ENCODE measurements at regions not wholly inside any gene's neighbourhood (a gene's known extent, or its start where the extent isn't known, plus 50 kb on each side); places are given as distances from the start of the nearest gene placed in this dataset.

DNA sequence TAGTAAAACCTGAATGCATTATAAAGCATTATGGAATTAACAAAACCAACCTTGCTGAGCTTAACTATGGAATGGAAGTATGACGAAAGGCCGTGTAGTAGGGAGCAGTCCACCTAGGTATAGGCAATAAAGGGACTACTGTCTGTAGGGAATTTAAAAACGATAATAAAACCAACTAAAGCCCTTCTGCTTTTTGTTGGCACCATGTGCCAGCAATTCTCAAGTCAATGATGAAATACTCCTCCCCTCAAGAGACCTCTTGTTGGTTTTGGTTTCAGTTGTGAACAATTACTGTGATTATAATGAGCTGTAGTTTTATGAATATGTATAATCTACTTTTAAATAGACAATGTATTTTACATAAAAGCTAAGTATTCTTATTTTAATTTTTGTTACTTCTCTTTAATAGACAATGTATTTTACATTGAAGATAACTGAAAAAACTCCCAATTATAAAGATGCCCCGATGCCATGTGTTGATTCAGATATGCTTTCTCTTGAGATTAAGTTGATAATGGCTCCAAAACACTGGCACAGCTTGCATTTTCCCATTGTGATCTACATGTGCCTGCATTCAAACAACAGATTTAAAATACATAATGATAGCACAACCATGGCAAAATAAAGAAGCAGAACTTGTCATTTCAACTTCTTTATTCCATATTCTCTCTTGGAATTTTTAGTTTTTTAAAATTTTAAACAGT lies 55.5 kb upstream of the ZDBF2 start:
- H3K23ac ChIP-seq (ENCODE audit: low read depth, low read length): no peak overlapping the region
- H4K5ac ChIP-seq (ENCODE audit: low read depth, low read length): no peak overlapping the region
- dilution Hi-C loops (cut with HindIII; ENCODE audit: low sequenced_read_pairs, unreplicated experiment) (no loop called here), in situ Hi-C loops (cut with MboI; ENCODE audit: low sequenced_read_pairs) (no loop called here), intact Hi-C loops (cut with micrococcal nuclease) (no loop called here)
- H2BK5ac ChIP-seq (ENCODE audit: low read depth, low read length, poor library complexity, severe bottlenecking): no peak overlapping the region
- H4K8ac ChIP-seq (ENCODE audit: low read depth in 2 of 2, low read length in 2 of 2): no peak overlapping the region
- no TSS peak for BruUV-seq (replicated peaks)
- CTCF ChIA-PET: no interaction called here
- DNase-seq: no peak
- no peak overlapping the region for H2BK15ac ChIP-seq (ENCODE audit: low read depth, low read length)
- no peak overlapping the region for H3K56ac ChIP-seq (ENCODE audit: extremely low read depth, insufficient read depth, low read length)
- no peak overlapping the region for H2BK120ac ChIP-seq (ENCODE audit: low read depth, low read length)
- POLR2A ChIA-PET (ENCODE audit: unreplicated experiment): no interaction called here
- H4K20me1 ChIP-seq (ENCODE audit: insufficient read depth, low read length): no peaks in the 10 kb centered on the region
- no peaks in the 10 kb centered on the region for H3K79me1 ChIP-seq (ENCODE audit: low read depth in 1 of 2, low read length in 2 of 2)
- no peak overlapping the region for H2AFZ ChIP-seq (replicated peaks; ENCODE audit: low read length, poor library complexity)
- H3K9ac ChIP-seq (ENCODE audit: low read depth, low read length): no peak overlapping the region
- H3K4me3 ChIP-seq (ENCODE audit: insufficient read depth, low read depth, low read length): no peak overlapping the region
- H2AK5ac ChIP-seq (ENCODE audit: low read depth, low read length): no peak overlapping the region
- ATAC-seq (ENCODE audit: low read depth): no peak
- H3K36me3 ChIP-seq (ENCODE audit: control insufficient read depth, insufficient read depth, low read length): no peaks in the 10 kb centered on the region
- no peaks in the 10 kb centered on the region for H3K9me1 ChIP-seq (ENCODE audit: insufficient read depth, low read length)
- no peak overlapping the region for H3K4me2 ChIP-seq (ENCODE audit: low read depth, low read length)
- no peak overlapping the region for H4K91ac ChIP-seq (ENCODE audit: insufficient read depth, low read depth, low read length)
- TF ChIP-seq FOS (IDR thresholded peaks at IDR 0.05; ENCODE audit: low read depth, low read length) (no peak), SMC3 (IDR thresholded peaks at IDR 0.05; ENCODE audit: low read depth, low read length) (no peak), CHD1 (IDR thresholded peaks at IDR 0.05; ENCODE audit: low read depth, low read length) (no peak), MXI1 (IDR thresholded peaks at IDR 0.05; ENCODE audit: borderline replicate concordance, low read depth, low read length) (no peak), RFX5 (IDR thresholded peaks at IDR 0.05; ENCODE audit: low read depth, low read length) (no peak), RAD21 (IDR thresholded peaks at IDR 0.05; ENCODE audit: low read length) (no peak), MAFK (IDR thresholded peaks at IDR 0.05; ENCODE audit: low read depth, low read length) (no peak), USF2 (IDR thresholded peaks at IDR 0.05; ENCODE audit: low read depth, low read length) (no peak), BHLHE40 (IDR thresholded peaks at IDR 0.05; ENCODE audit: low read depth, low read length) (no peak), NFE2L2 (IDR thresholded peaks at IDR 0.05; ENCODE audit: low read depth, low read length) (no peak), RCOR1 (IDR thresholded peaks at IDR 0.05; ENCODE audit: insufficient replicate concordance, low read length) (no peak), POLR2A (IDR thresholded peaks at IDR 0.05; ENCODE audit: low read depth, low read length) (no peak), CEBPB (IDR thresholded peaks at IDR 0.05; ENCODE audit: low read depth, low read length) (no peak), MAZ (IDR thresholded peaks at IDR 0.05; ENCODE audit: borderline replicate concordance, low read depth, low read length) (no peak)
- TF ChIP-seq, protein P1, sequence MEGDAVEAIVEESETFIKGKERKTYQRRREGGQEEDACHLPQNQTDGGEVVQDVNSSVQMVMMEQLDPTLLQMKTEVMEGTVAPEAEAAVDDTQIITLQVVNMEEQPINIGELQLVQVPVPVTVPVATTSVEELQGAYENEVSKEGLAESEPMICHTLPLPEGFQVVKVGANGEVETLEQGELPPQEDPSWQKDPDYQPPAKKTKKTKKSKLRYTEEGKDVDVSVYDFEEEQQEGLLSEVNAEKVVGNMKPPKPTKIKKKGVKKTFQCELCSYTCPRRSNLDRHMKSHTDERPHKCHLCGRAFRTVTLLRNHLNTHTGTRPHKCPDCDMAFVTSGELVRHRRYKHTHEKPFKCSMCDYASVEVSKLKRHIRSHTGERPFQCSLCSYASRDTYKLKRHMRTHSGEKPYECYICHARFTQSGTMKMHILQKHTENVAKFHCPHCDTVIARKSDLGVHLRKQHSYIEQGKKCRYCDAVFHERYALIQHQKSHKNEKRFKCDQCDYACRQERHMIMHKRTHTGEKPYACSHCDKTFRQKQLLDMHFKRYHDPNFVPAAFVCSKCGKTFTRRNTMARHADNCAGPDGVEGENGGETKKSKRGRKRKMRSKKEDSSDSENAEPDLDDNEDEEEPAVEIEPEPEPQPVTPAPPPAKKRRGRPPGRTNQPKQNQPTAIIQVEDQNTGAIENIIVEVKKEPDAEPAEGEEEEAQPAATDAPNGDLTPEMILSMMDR (conservative IDR thresholded peaks at IDR 0.05; ENCODE audit: low read depth, low read length): no peak
- TF ChIP-seq, protein P2, sequence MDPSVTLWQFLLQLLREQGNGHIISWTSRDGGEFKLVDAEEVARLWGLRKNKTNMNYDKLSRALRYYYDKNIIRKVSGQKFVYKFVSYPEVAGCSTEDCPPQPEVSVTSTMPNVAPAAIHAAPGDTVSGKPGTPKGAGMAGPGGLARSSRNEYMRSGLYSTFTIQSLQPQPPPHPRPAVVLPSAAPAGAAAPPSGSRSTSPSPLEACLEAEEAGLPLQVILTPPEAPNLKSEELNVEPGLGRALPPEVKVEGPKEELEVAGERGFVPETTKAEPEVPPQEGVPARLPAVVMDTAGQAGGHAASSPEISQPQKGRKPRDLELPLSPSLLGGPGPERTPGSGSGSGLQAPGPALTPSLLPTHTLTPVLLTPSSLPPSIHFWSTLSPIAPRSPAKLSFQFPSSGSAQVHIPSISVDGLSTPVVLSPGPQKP (IDR thresholded peaks at IDR 0.05; ENCODE audit: borderline replicate concordance, low read depth, low read length): no peak
- H3K9me3 ChIP-seq (ENCODE audit: control insufficient read depth, insufficient read depth, low read length): no peaks in the 10 kb centered on the region
- no peaks in the 10 kb centered on the region for H3K4me1 ChIP-seq (ENCODE audit: control insufficient read depth, insufficient read depth, low read length)
- no peak overlapping the region for H3K18ac ChIP-seq (ENCODE audit: low read depth, low read length)
- no peak overlapping the region for H3K4ac ChIP-seq (ENCODE audit: low read depth, low read length)
- peaks cover 8% of the 10 kb centered on the region for H3K27me3 ChIP-seq (ENCODE audit: control insufficient read depth, insufficient read depth, low read length)
- no peak overlapping the region for H2BK20ac ChIP-seq (ENCODE audit: low read depth, low read length)
- no peak overlapping the region for H2AK9ac ChIP-seq (replicated peaks; ENCODE audit: low read depth, low read length, poor library complexity)
- no peak overlapping the region for H3K27ac ChIP-seq (ENCODE audit: insufficient read depth, low read length)
- no peak overlapping the region for H3K14ac ChIP-seq (replicated peaks; ENCODE audit: low read depth, low read length)
- WGBS, 2 experiments (ENCODE audit: extremely low coverage in 2 of 2, insufficient read length in 1 of 2): no CpG with 5 or more reads among the region's 4 CpGs
